H9 (cell line): ENCODE measurements at regions not wholly inside any gene's neighbourhood (a gene's known extent, or its start where the extent isn't known, plus 50 kb on each side); places are given as distances from the start of the nearest gene placed in this dataset.
A peak's percentile ranks its signal among the peaks of the same experiment; 100 is the strongest.

Experiments used
- DNase-seq: peaks from one replicate; pipeline ENCODE4 v3.0.0-alpha.2; 2017
- H2AFZ ChIP-seq: one replicate; pipeline ENCODE4 v1.6.1; 2013; ENCODE audit warnings: mild to moderate bottlenecking, low read length, control low read depth, moderate library complexity
- H2AK5ac ChIP-seq: 2 replicates; pipeline ENCODE4 v1.6.1; 2013; ENCODE audit warnings: low read length, control low read depth, mixed read lengths; ENCODE audit not compliant: insufficient read length
- H2BK120ac ChIP-seq: one replicate; pipeline ENCODE4 v1.6.1; 2013; ENCODE audit warnings: low read depth, mild to moderate bottlenecking, low read length, control low read depth, inconsistent platforms; ENCODE audit not compliant: poor library complexity, severe bottlenecking
- H2BK12ac ChIP-seq: 2 replicates; pipeline ENCODE4 v1.6.1; 2013; ENCODE audit warnings: low read length, control low read depth, mixed read lengths, low read depth; ENCODE audit not compliant: insufficient read length
- H2BK15ac ChIP-seq: 2 replicates; pipeline ENCODE4 v1.6.1; 2013; ENCODE audit warnings: low read depth, low read length, control low read depth
- H2BK20ac ChIP-seq: one replicate; pipeline ENCODE4 v1.6.1; 2013; ENCODE audit warnings: low read depth, mild to moderate bottlenecking, low read length, control low read depth, inconsistent platforms; ENCODE audit not compliant: poor library complexity, severe bottlenecking
- H2BK5ac ChIP-seq: 2 replicates; pipeline ENCODE4 v1.6.1; 2013; ENCODE audit warnings: low read length, control low read depth, mixed read lengths; ENCODE audit not compliant: insufficient read length
- H3K14ac ChIP-seq: 2 replicates; pipeline ENCODE4 v1.6.1; 2013; ENCODE audit warnings: low read length, control low read depth; ENCODE audit not compliant: insufficient read depth
- H3K18ac ChIP-seq: 2 replicates; pipeline ENCODE4 v1.6.1; 2013; ENCODE audit warnings: low read depth, mild to moderate bottlenecking, mixed read lengths, low read length, control low read depth; ENCODE audit not compliant: insufficient read length
- H3K23ac ChIP-seq: 2 replicates; pipeline ENCODE4 v1.6.1; 2013; ENCODE audit warnings: low read length, control low read depth, mixed read lengths, low read depth; ENCODE audit not compliant: insufficient read length
- H3K23me2 ChIP-seq: 2 replicates; pipeline ENCODE4 v1.6.1; 2013; ENCODE audit warnings: low read depth, mild to moderate bottlenecking, mixed read lengths, low read length, control low read depth; ENCODE audit not compliant: insufficient read length, poor library complexity, severe bottlenecking
- H3K27ac ChIP-seq: 2 replicates; pipeline ENCODE4 v1.5.1; 2013; ENCODE audit warnings: low read length, control low read depth, mixed read lengths, low read depth; ENCODE audit not compliant: insufficient read length
- H3K27me3 ChIP-seq: 2 replicates; pipeline ENCODE4 v1.6.1; 2013; ENCODE audit warnings: low read length, control low read depth, inconsistent platforms; ENCODE audit not compliant: insufficient read depth
- H3K4ac ChIP-seq: 2 replicates; pipeline ENCODE4 v1.6.1; 2013; ENCODE audit warnings: low read depth, mild to moderate bottlenecking, control low read depth, inconsistent platforms, low read length, moderate library complexity
- H3K4me1 ChIP-seq: 2 replicates; pipeline ENCODE4 v1.6.1; 2013; ENCODE audit warnings: low read length, control low read depth, inconsistent platforms; ENCODE audit not compliant: insufficient read depth
- H3K4me2 ChIP-seq: 2 replicates; pipeline ENCODE4 v1.6.1; 2013; ENCODE audit warnings: low read length, control low read depth, mixed read lengths; ENCODE audit not compliant: insufficient read length, insufficient read depth
- H3K56ac ChIP-seq: 2 replicates; pipeline ENCODE4 v1.6.1; 2013; ENCODE audit warnings: low read depth, mild to moderate bottlenecking, mixed read lengths, low read length, control low read depth; ENCODE audit not compliant: insufficient read length
- H3K79me1 ChIP-seq: 2 replicates; pipeline ENCODE4 v1.6.1; 2013; ENCODE audit warnings: low read depth, mild to moderate bottlenecking, moderate library complexity, low read length, control low read depth, inconsistent platforms; ENCODE audit not compliant: insufficient read depth, poor library complexity, severe bottlenecking
- H3K79me2 ChIP-seq: 2 replicates; pipeline ENCODE4 v1.6.1; 2013; ENCODE audit warnings: low read length, control low read depth, inconsistent platforms; ENCODE audit not compliant: insufficient read depth
- H3K9ac ChIP-seq: 2 replicates; pipeline ENCODE4 v1.6.1; 2013; ENCODE audit warnings: low read length, control low read depth, mixed read lengths; ENCODE audit not compliant: insufficient read length; ENCODE audit errors: extremely low read depth
- H3K9me3 ChIP-seq: one replicate; pipeline ENCODE4 v1.6.1; 2013; ENCODE audit warnings: low read depth, low read length, inconsistent platforms; ENCODE audit not compliant: control insufficient read depth
- H3T11ph ChIP-seq: one replicate; pipeline ENCODE4 v1.6.1; 2013; ENCODE audit warnings: mild to moderate bottlenecking, low read length, control low read depth, inconsistent platforms
- H4K20me1 ChIP-seq: one replicate; pipeline ENCODE4 v1.6.1; 2013; ENCODE audit not compliant: control insufficient read depth, insufficient read length, insufficient read depth
- H4K5ac ChIP-seq: 2 replicates; pipeline ENCODE4 v1.6.1; 2013; ENCODE audit warnings: low read depth, mild to moderate bottlenecking, mixed read lengths, low read length, control low read depth; ENCODE audit not compliant: insufficient read length
- H4K8ac ChIP-seq: replicated peaks from 2 replicates; pipeline ENCODE4 v1.6.1; 2013; ENCODE audit warnings: low read length, control low read depth, mixed read lengths, low read depth; ENCODE audit not compliant: insufficient read length
- H4K91ac ChIP-seq: 2 replicates; pipeline ENCODE4 v1.6.1; 2013; ENCODE audit warnings: low read depth, mild to moderate bottlenecking, moderate library complexity, mixed read lengths, low read length, control low read depth; ENCODE audit not compliant: insufficient read length
- H3K27ac Mint-ChIP-seq, 3 experiments: 2 replicates in 2 of 3; 3 replicates in 1 of 3; pipeline ENCODE4 v1.8.0; 2020 to 2021; ENCODE audit warnings: mixed read lengths in 3 of 3, mild to moderate bottlenecking in 1 of 3, moderate library complexity in 1 of 3
- H3K27me3 Mint-ChIP-seq: 2 replicates; pipeline ENCODE4 v1.8.0; 2021; ENCODE audit warnings: low read depth, mild to moderate bottlenecking, moderate library complexity, mixed read lengths
- H3K36me3 Mint-ChIP-seq, 3 experiments: 2 replicates in 2 of 3; 3 replicates in 1 of 3; pipeline ENCODE4 v1.8.0; 2020 to 2021; ENCODE audit warnings: low read depth in 3 of 3, mixed read lengths in 3 of 3; ENCODE audit not compliant: insufficient read depth in 1 of 3
- H3K4me1 Mint-ChIP-seq, 2 experiments: 2 replicates each; pipeline ENCODE4 v1.8.0; 2020; ENCODE audit warnings: mixed read lengths in 2 of 2
- H3K4me3 Mint-ChIP-seq, 2 experiments: 2 replicates in 1 of 2; 3 replicates in 1 of 2; pipeline ENCODE4 v1.8.0; 2020 to 2021; ENCODE audit warnings: mild to moderate bottlenecking in 2 of 2, mixed read lengths in 2 of 2, moderate library complexity in 1 of 2
- H3K9me3 Mint-ChIP-seq, 2 experiments: 2 replicates in 1 of 2; 3 replicates in 1 of 2; pipeline ENCODE4 v1.8.0; 2020; ENCODE audit warnings: mild to moderate bottlenecking in 2 of 2, mixed read lengths in 2 of 2, moderate library complexity in 1 of 2
- WGBS: extraction: QIAGEN DNeasy Blood & Tissue Kit; methylation state at CpG from one replicate; pipeline ENCODE4 v1.1.7; 2013; ENCODE audit warnings: missing lambda C conversion rate, low lambda C conversion rate, mixed read lengths; ENCODE audit not compliant: insufficient read length; ENCODE audit errors: extremely low coverage; 5-methylcytosine and 5-hydroxymethylcytosine counted together
- TF ChIP-seq, protein P1 (sequence below): fragments of 200-600 bp; sonication (generic); conservative IDR thresholded peaks from 3 replicates; pipeline ENCODE4 v1.8.0; 2021; ENCODE audit warnings: antibody characterized with exemption, mild to moderate bottlenecking

DNA sequence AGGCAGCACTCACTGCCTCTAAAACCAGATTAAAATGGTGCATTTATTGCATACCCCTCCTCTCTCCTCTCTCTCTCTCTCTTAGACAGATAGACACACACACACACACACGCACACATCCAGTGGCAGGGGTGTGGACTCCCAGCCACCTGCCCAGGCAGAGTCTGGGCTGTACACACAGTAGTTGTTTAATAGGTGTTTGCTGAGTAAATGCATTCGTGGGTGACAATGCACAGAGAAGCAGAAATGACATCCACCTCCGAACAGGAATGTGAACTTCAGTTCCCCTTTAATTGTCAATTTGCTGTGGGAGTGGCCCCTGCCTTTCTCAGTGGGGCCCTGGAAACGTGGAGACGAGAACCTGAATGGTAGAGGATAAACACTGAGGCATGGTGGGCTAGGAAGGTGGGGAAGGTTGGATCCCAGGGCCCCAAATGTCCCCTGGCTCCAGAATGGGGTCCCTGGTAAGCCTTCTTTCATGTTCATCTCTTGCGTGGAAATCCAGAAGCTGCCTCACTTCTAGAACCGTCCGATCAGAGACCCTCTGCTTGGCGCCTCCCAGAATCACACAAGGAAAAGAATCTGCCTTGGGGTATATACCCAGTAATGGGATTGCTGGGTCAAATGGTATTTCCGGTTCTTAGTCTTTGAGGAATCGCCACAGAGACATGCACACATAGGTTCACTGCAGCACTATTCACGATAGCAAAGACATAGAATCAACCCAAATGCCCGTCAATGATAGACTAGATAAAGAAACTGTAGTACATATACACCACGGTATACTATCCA, 58.5 kb upstream of the ECHDC3 start:
- DNase-seq: no peak
- Histone ChIP-seq H3K23me2 (no peaks in the 10 kb centered on the region), H4K5ac (no peak overlapping the region), H3T11ph (no peak overlapping the region), H3K9me3 (no peaks in the 10 kb centered on the region), H3K79me1 (no peaks in the 10 kb centered on the region), H3K4me2 (no peak overlapping the region), H4K91ac (no peak overlapping the region), H3K4ac (no peak overlapping the region), H2AFZ (no peak overlapping the region), H3K23ac (no peak overlapping the region), H2BK15ac (no peak overlapping the region), H2BK120ac (no peak overlapping the region), H3K27me3 (no peaks in the 10 kb centered on the region), H3K18ac (no peak overlapping the region), H4K20me1 (no peaks in the 10 kb centered on the region), H3K14ac (no peak overlapping the region), H2BK12ac (no peak overlapping the region), H2BK5ac (no peak overlapping the region), H3K56ac (no peak overlapping the region), H4K8ac (no peak overlapping the region), H3K4me1 (peaks cover 2% of the 10 kb centered on the region; the same call in 1 of the 2 replicates), H3K79me2 (no peaks in the 10 kb centered on the region), H3K27ac (no peak overlapping the region), H2BK20ac (no peak overlapping the region), H3K9ac (no peak overlapping the region), H2AK5ac (no peak overlapping the region)
- no peak overlapping the region; a peak in 1 of 5 replicates for H3K4me3 Mint-ChIP-seq
- peak overlapping the region in 1 of 3 experiments; percentile 62; a peak in 1 of 7 replicates for H3K27ac Mint-ChIP-seq
- peaks cover 21 to 22% of the 10 kb centered on the region in 2 experiments for H3K4me1 Mint-ChIP-seq
- H3K27me3 Mint-ChIP-seq: no peaks in the 10 kb centered on the region; the same call in 1 of the 2 replicates
- H3K36me3 Mint-ChIP-seq: no peaks in the 10 kb centered on the region; a peak in 1 of 7 replicates
- TF ChIP-seq, protein P1, sequence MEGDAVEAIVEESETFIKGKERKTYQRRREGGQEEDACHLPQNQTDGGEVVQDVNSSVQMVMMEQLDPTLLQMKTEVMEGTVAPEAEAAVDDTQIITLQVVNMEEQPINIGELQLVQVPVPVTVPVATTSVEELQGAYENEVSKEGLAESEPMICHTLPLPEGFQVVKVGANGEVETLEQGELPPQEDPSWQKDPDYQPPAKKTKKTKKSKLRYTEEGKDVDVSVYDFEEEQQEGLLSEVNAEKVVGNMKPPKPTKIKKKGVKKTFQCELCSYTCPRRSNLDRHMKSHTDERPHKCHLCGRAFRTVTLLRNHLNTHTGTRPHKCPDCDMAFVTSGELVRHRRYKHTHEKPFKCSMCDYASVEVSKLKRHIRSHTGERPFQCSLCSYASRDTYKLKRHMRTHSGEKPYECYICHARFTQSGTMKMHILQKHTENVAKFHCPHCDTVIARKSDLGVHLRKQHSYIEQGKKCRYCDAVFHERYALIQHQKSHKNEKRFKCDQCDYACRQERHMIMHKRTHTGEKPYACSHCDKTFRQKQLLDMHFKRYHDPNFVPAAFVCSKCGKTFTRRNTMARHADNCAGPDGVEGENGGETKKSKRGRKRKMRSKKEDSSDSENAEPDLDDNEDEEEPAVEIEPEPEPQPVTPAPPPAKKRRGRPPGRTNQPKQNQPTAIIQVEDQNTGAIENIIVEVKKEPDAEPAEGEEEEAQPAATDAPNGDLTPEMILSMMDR: no peak
- no CpG with 5 or more reads among the region's 14 CpGs for WGBS
- H3K9me3 Mint-ChIP-seq: no peaks in the 10 kb centered on the region
